ENCODE measurements at regions not wholly inside any gene's neighbourhood (a gene's known extent, or its start where the extent isn't known, plus 50 kb on each side); places are given as distances from the start of the nearest gene placed in this dataset.

DNA sequence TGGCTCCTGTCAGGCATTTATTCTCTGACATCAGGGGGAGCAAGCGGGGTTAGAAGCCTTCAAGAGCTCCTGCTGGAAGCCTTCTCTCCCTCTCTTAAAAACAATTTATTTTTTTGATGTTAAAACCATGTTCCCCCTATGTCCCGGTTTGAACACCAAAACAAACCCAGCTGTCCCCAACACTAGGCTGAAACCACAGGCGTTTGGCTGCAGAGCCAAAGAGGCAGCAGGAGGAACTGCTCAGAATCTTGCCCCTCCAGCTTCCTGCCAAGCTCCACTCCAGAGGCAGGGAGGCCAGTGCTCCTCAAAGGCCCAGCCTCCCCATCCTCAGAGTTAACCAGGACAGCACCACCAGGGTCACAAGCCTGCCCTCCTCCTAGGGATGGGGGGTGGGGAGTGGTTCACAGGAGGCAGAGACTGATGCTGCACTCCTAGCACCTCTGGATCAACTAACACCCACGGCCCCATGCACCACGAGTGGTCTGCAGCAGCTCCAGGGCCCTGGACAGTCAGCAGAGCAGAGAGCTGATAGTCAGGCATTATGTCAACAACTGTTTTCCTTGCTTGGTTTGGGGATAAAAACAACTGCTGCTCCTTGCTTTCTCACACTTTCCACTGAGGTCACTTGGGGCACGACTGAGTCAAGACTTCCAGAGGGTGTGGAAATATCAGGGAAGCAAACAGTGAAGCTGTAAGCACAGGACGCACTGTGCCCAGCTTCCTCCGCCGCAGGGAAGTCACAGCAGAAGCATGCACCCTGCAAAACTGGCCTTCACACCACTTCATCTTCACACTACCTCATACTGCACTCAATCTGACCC lies 96.5 kb upstream of the ADRA1B start:
- TF ChIP-seq JUND (IDR thresholded peaks at IDR 0.05; ENCODE audit: low read depth), result no peak
- in situ Hi-C loops (cut with HindIII; ENCODE audit: low pct_unique_long_range_greater_than_20kb, low sequenced_read_pairs), result no loop called here
- peak in 1 of 2 experiments; percentile 24 for DNase-seq (ENCODE audit: low read depth in 1 of 2, low spot score in 1 of 2)

DNA sequence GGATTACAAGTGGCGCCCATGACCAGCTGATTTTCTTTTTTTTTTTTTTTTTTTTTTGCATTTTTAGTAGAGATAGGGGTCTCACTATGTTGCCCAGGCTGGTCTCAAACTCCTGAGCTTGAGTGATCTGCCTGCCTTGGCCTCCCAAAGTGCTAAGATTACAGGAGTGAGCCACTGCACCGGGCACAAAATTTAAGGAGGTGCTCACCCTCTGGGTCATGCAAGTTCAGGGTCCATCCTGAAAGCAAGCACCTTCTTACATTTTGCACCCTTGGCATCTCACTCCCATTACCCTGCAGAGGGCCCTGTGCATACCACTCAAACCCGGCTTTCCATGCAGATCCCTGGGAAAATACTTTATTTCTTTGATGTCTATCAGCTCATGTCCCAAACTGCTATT lies 95.6 kb upstream of the ADRA1B start:
- in situ Hi-C loops (cut with HindIII; ENCODE audit: low pct_unique_long_range_greater_than_20kb, low sequenced_read_pairs), result no loop called here
- DNase-seq (ENCODE audit: low read depth in 1 of 2, low spot score in 1 of 2), result no peak
- no peak for TF ChIP-seq JUND (IDR thresholded peaks at IDR 0.05; ENCODE audit: low read depth)

DNA sequence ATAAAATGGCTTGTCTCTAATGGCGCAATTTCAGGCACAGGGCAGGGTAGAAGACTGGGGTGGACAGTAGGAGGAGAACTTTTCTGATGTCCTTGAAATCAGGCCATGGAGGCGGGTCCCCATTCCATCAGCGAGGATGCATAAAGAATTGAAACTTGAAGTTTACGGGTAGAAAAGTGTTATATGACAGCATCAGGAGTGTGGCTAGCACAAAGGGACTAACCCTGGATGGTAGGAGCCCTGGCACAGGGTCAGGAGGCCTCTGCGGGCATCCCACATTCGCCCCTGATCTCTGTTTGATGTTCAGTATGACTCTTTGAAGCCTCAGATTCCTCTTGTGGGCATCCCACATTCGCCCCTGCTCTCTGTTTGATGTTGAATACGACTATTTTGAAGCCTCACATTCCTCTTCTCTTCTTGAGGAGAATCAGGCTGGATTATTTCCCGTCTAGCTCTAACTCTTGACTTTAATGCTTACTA lies 94.8 kb upstream of the ADRA1B start:
- no peak for TF ChIP-seq JUND (IDR thresholded peaks at IDR 0.05; ENCODE audit: low read depth)

DNA sequence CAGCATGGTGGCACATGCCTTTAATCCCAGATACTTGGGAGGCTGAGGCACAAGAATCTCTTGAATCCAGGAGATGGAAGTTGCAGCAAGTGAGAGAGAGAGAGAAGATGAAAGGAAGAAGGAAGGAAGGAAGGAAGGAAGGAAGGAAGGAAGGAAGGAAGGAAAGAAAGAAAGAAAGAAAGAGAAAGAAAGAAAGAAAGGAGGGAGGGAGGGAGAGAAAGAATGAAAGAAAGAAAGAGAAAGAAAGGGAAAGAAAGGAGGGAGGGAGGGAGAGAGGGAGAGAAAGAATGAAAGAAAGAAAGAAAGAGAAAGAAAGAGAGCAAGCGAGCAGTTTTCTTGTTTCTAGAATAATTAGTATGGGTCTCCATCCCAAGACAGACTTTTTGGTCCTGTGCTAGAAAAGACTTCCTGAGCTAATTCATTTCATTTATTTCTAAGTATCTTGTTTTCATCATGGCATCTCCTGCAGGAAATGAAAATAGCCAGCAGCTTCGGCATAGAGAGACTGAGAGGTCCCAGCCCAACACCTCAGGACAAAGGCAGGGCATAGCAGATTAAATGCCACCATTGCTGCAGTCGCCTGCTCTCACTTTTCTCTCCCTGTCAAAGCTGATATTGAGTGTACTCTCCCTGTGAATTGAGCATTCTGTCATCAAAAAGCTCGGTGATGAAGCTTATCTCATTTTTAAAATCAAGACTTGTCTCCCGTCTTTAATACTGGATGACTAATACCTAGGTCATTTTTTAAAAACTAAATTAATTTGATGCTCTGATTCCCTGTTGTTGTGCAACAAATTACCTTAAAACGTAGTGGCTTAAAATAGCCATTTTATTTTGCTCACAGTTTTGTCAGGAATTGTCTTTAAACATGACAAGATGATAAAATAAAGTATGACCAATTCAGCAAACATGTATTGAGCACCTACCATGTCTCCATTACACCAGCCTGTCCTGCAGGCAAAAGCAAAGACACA lies 91.8 kb upstream of the ADRA1B start:
- in situ Hi-C loops (cut with HindIII; ENCODE audit: low pct_unique_long_range_greater_than_20kb, low sequenced_read_pairs), result no loop called here
- DNase-seq (ENCODE audit: low read depth in 1 of 2, low spot score in 1 of 2), result no peak
- no peak for TF ChIP-seq JUND (IDR thresholded peaks at IDR 0.05; ENCODE audit: low read depth)

More for the DNA sequence above, 94.8 kb upstream of the ADRA1B start:
- in situ Hi-C loops (cut with HindIII; ENCODE audit: low pct_unique_long_range_greater_than_20kb, low sequenced_read_pairs), result no loop called here
- DNase-seq (ENCODE audit: low read depth in 1 of 2, low spot score in 1 of 2), result no peak

DNA sequence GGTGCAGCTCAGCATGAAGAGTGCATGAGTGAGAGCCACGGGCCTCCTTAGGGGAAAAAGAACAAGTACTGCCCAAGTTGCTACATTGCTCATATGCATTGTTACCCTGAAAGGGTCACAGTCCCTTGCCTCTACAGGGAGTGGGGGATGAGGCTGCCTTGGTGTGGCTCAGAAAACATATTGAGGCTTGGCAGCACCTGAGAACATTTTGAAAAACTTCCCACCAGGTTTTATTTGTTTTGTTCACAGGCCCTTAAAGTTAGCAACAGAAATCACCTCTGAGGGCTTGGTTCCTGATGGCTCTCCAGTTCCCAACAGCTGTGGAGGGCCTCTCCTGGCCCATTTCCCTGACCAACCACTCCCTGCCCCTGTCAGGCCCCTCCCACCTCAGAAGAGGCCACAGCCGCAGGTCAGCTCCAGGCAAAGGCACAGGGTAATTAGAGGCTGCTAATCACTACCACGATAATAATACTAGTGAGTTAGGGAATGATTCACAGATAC lies 90.7 kb upstream of the ADRA1B start:
- DNase-seq (ENCODE audit: low read depth in 1 of 2, low spot score in 1 of 2), result peak in 1 of 2 experiments; percentile 66
- in situ Hi-C loops (cut with HindIII; ENCODE audit: low pct_unique_long_range_greater_than_20kb, low sequenced_read_pairs), result no loop called here
- no peak for TF ChIP-seq JUND (IDR thresholded peaks at IDR 0.05; ENCODE audit: low read depth)

DNA sequence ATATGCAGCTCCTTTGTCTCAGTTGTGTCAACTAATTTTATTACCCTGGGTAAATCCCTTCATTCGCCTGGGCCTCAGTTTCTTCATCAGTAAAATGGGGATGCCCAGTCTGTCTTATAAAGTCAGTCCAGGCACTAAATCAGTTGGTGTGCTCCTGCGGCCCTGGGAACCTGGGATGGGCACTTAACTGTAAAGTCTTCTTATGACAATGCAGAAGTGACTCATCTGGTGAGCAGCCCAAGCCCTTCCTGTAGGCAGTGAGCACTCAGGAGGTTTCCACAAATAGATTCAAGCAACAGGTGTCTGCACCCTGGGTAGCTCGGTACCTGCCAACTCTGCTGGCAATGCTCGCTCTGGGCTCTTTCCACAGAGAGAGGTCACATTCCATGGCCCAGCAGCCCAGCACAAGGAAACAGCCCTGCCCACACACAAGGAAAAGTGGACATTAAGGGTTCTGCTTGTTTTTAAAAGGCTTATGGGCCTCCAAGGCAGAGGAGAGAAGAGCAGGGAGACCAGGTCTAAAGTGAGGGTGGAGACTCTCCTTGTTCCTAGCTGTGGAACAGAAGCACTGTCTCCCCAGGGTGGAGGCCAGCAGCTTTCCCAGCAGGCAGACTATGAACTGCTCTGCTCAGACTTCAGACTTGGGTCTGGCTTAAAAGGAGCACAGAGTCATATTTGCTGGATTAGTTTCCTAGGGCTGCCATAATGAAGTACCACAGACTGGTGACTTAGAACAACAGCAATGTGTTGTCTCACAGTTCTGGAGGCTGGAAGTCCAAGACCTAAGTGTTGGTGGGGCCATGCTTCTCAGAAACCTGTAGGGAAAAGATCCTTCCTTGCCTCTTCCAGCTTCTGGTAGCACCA lies 89.7 kb upstream of the ADRA1B start:
- in situ Hi-C loops (cut with HindIII; ENCODE audit: low pct_unique_long_range_greater_than_20kb, low sequenced_read_pairs), result no loop called here
- TF ChIP-seq JUND (IDR thresholded peaks at IDR 0.05; ENCODE audit: low read depth), result no peak

DNA sequence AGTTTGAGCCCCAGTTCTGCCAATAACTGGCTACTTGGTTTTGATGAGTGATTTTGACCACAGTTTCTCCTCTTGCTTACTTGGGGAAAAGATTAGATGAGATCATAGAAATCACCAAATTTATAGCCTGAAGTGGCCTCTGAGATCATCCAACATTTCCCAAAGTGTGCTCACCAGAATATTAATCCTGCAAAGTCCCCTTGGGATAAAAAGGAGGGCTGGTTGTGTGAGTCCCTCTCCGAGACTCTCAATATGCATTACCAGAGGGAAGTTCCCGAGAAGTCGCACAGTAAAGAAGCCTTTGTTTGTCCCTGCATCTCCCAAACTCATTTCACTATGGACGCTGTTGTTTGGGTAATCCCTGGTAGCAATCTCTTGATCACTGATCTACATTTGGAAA lies 88.4 kb upstream of the ADRA1B start:
- in situ Hi-C loops (cut with HindIII; ENCODE audit: low pct_unique_long_range_greater_than_20kb, low sequenced_read_pairs), result no loop called here
- DNase-seq (ENCODE audit: low read depth in 1 of 2, low spot score in 1 of 2), result no peak
- no peak for TF ChIP-seq JUND (IDR thresholded peaks at IDR 0.05; ENCODE audit: low read depth)

More for the DNA sequence above, 89.7 kb upstream of the ADRA1B start:
- peak in 1 of 2 experiments; percentile 81 for DNase-seq (ENCODE audit: low read depth in 1 of 2, low spot score in 1 of 2)

DNA sequence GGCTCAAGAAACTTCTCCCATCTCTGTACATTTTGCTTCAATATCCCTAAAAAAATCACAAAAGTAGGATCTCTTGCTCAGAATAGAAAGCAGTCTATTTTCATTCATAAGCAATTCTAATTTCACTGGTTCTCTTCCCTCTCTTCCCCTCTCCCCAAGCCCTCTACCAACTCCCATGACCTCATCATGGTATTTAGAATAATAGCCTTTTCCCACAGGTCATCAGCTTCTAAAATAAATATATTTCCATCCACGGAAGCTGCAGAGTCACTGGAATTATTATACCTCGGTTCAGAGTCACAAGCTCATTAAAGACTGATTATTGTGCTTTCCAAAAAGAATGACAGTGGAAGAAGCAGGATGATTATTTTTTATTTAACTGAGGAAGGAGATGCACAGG lies 84.2 kb upstream of the ADRA1B start:
- in situ Hi-C loops (cut with HindIII; ENCODE audit: low pct_unique_long_range_greater_than_20kb, low sequenced_read_pairs), result no loop called here
- TF ChIP-seq JUND (IDR thresholded peaks at IDR 0.05; ENCODE audit: low read depth), result no peak
- DNase-seq (ENCODE audit: low read depth in 1 of 2, low spot score in 1 of 2), result no peak

DNA sequence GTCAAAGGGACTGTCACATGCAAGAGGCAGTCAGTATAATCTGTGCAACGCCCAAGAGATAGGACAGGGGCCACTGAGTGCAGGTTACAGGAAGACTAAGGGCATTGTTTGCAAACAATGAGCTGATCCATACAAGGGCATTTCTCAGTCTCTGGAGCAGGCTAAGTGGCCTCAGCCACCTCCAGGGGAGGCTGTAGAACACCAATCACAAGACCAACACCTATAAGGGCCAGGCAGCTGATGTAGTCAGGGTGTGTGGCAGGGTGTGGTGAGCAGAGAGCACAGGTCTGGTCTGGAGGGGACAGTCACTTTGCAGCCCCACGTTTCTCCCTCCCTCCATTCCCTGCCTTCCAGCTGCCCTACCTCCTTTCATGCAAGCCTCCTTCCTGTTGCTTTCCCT lies 83.2 kb upstream of the ADRA1B start:
- TF ChIP-seq JUND (IDR thresholded peaks at IDR 0.05; ENCODE audit: low read depth), result no peak
- DNase-seq (ENCODE audit: low read depth in 1 of 2, low spot score in 1 of 2), result no peak
- in situ Hi-C loops (cut with HindIII; ENCODE audit: low pct_unique_long_range_greater_than_20kb, low sequenced_read_pairs), result no loop called here

DNA sequence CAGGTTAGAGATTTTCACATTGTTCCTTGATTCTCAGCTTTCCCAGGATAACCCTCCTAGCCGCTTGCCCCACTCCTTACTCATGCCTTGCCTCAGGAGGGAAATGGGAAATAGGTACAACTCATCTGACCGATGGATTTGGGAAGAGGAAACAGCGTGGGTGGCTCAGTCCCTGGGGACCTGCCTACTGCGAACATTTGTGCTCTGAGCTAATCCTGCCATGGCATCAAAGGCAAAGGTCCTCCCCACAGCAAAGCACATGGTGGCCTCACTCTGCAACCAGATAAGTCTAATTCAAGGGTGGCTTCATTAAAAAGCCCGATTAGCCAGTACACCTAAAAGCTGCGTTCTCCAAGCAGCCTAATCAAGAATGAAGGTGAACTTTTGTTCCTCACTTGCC lies 82.4 kb upstream of the ADRA1B start:
- no peak for DNase-seq (ENCODE audit: low read depth in 1 of 2, low spot score in 1 of 2)
- in situ Hi-C loops (cut with HindIII; ENCODE audit: low pct_unique_long_range_greater_than_20kb, low sequenced_read_pairs), result no loop called here
- TF ChIP-seq JUND (IDR thresholded peaks at IDR 0.05; ENCODE audit: low read depth), result no peak

DNA sequence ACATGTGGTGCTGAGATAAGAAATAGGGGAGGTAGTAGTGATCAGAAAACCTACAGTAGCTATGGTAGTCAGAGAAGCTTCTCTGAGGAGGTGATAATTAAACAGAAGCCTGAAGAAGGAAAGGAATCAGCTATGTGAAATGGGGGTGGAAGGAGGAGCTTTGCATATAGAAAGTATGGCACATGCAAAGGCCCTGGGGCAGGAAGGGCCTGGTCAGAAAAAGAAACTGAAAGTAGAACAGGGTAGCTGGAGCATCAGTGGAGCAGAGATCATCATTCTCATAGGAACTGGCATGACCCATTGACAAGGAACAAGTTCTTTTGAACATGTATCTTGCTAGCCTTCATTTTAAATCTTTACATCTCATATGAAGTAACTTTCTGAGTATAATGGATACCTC lies 80.7 kb upstream of the ADRA1B start:
- TF ChIP-seq JUND (IDR thresholded peaks at IDR 0.05; ENCODE audit: low read depth), result no peak
- no peak for DNase-seq (ENCODE audit: low read depth in 1 of 2, low spot score in 1 of 2)
- in situ Hi-C loops (cut with HindIII; ENCODE audit: low pct_unique_long_range_greater_than_20kb, low sequenced_read_pairs), result no loop called here

DNA sequence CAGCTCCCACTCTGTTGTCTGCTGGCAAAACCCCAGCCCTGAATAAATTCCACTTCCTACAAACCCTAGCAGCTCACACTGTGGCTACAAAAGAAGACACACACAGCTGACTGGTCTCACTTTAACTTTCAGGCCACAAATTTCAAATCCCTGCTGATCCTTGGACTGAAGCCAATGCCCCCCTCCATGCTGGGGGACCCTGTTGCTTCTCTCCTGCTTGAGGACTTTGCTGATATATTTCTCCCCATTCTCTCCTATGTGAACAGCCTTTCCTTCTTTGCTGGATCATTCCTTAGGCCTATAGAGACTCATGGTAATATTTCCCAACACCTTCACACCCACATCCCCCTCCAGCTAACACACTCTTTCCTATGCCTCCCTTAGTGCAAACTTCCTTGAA lies 79.6 kb upstream of the ADRA1B start:
- in situ Hi-C loops (cut with HindIII; ENCODE audit: low pct_unique_long_range_greater_than_20kb, low sequenced_read_pairs), result no loop called here
- DNase-seq (ENCODE audit: low read depth in 1 of 2, low spot score in 1 of 2), result no peak
- no peak for TF ChIP-seq JUND (IDR thresholded peaks at IDR 0.05; ENCODE audit: low read depth)
